ENCODE measurements at regions not wholly inside any gene's neighbourhood (a gene's known extent, or its start where the extent isn't known, plus 50 kb on each side); places are given as distances from the start of the nearest gene placed in this dataset.

DNA sequence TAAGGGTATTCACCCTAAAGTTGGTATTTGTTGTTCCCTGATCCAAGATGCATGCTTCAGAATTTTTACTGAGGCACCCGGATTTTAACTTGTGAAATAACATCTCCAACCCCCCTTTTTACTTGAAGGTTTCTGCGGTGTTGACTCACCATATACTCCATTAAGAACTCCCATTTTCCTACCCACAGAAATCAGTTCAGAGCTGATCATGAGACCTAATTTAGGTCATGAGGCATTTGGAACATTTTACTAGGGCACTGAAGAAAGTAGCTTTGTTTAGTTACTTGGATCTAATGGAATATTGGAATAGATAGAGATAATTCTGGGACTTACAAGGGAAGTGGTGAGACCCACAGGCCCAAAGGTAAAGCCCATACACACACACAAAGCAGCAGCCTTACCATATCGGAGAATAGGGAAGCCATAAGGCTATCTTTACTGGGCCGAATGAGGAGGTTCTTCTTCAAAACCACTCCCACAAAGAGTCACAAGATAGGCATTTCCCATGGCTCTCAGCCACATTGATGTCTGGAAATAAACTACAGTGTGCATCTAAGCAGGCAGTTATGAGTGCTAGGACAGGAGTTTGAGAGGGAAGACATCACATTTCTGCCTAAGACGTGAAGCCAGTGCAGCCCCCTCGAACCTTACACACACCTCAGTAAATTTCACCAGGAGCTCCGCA lies 681.0 kb upstream of the LRRTM4 start:
- DNase-seq (no peak), ATAC-seq (no peak)
- Histone ChIP-seq H3K4me3 (no peak overlapping the region), H3K36me3 (ENCODE audit: low read depth) (no peaks in the 10 kb centered on the region), H3K9me3 (no peaks in the 10 kb centered on the region), H3K4me1 (ENCODE audit: low read depth) (no peaks in the 10 kb centered on the region)
- TF ChIP-seq, protein P1, sequence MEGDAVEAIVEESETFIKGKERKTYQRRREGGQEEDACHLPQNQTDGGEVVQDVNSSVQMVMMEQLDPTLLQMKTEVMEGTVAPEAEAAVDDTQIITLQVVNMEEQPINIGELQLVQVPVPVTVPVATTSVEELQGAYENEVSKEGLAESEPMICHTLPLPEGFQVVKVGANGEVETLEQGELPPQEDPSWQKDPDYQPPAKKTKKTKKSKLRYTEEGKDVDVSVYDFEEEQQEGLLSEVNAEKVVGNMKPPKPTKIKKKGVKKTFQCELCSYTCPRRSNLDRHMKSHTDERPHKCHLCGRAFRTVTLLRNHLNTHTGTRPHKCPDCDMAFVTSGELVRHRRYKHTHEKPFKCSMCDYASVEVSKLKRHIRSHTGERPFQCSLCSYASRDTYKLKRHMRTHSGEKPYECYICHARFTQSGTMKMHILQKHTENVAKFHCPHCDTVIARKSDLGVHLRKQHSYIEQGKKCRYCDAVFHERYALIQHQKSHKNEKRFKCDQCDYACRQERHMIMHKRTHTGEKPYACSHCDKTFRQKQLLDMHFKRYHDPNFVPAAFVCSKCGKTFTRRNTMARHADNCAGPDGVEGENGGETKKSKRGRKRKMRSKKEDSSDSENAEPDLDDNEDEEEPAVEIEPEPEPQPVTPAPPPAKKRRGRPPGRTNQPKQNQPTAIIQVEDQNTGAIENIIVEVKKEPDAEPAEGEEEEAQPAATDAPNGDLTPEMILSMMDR (IDR thresholded peaks at IDR 0.05): no peak
- intact Hi-C loops (cut with DNase I, micrococcal nuclease): no loop called here

DNA sequence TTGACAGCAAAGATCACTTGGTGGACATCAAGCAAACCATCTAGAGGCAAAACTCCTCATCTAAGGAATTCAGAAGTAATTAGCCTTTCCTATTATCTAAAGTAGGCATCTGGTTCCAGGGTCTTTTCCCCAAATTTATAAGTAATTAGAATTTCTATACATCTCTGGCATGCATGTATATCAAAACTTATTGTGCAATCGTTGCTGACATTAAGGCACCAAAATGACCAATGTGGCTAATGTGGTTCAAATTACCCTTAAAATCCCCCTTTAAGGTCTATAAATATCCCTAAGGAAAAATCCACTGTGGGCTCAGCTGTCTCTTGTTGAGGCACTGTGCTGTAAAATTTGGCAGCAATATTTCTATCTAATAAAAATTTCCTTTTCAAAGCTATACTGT lies 695.9 kb upstream of the LRRTM4 start:
- H3K36me3 ChIP-seq (ENCODE audit: low read depth): no peaks in the 10 kb centered on the region
- H3K9me3 ChIP-seq: no peaks in the 10 kb centered on the region
- ATAC-seq: no peak
- no peaks in the 10 kb centered on the region for H3K4me1 ChIP-seq (ENCODE audit: low read depth)
- no peak overlapping the region for H3K4me3 ChIP-seq
- no peak for DNase-seq
- intact Hi-C loops (cut with DNase I, micrococcal nuclease): no loop called here
- TF ChIP-seq, protein P1 (IDR thresholded peaks at IDR 0.05): no peak

DNA sequence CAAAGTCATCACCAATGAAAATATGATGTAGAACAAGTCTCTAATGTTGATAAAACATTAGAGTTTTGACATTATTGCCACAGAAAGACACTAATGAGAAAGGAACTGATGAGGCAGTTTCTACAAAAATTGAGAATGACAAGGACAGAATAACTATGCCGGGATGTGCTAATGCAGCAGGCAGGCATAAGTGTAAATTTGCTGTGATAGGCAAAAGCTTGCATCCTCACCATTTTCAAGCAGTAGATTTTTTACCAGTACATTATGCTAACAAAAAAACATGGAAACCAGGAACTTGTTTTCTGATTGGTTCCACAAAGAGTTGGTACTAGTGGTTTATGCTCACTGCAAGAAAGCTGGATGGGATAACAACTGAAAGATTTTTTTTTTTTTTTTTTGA lies 715.5 kb upstream of the LRRTM4 start:
- H3K4me3 ChIP-seq: no peak overlapping the region
- no peaks in the 10 kb centered on the region for H3K4me1 ChIP-seq (ENCODE audit: low read depth)
- H3K36me3 ChIP-seq (ENCODE audit: low read depth): no peaks in the 10 kb centered on the region
- ATAC-seq (no peak), DNase-seq (no peak)
- TF ChIP-seq, protein P1 (IDR thresholded peaks at IDR 0.05): no peak
- intact Hi-C loops (cut with DNase I, micrococcal nuclease): no loop called here
- no peaks in the 10 kb centered on the region for H3K9me3 ChIP-seq

DNA sequence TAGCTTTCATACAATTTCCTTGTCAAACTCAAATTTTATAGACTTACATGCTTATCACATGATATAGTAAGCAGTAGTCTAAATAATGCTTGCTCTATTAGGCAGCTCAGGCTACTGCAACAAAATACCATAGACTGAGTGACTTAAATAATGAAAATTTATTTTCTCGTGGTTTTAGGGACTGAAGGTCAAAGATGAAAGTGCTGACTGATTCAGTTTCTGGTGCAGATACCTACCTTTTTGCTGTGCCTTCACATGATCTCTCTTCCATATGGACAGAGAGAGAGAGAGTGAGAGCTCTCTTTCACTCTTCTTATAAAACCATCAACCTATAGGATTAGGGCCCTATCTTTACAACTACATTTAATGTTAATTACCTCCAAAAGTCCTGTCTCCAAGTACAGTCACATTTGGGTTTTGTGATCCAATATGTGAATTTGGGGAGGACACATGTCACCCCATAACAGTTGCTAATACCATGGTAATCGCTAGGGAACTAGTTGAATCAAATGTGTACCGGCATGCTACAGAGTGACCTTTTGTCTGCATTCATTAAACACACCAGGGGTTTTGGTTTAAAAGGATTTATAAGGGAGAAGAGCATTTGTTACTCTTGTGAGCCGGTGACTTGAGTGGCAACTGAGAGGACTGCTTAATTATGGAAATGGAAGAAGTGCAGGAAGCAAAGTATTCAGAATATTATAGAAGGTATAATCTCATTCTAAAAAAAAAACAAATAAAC lies 723.4 kb upstream of the LRRTM4 start:
- ATAC-seq: no peak
- DNase-seq: no peak
- no peaks in the 10 kb centered on the region for H3K36me3 ChIP-seq (ENCODE audit: low read depth)
- peaks cover 5% of the 10 kb centered on the region for H3K9me3 ChIP-seq
- TF ChIP-seq, protein P1 (IDR thresholded peaks at IDR 0.05): no peak
- no peak overlapping the region for H3K4me3 ChIP-seq
- intact Hi-C loops (cut with DNase I, micrococcal nuclease): no loop called here
- H3K4me1 ChIP-seq (ENCODE audit: low read depth): no peaks in the 10 kb centered on the region

DNA sequence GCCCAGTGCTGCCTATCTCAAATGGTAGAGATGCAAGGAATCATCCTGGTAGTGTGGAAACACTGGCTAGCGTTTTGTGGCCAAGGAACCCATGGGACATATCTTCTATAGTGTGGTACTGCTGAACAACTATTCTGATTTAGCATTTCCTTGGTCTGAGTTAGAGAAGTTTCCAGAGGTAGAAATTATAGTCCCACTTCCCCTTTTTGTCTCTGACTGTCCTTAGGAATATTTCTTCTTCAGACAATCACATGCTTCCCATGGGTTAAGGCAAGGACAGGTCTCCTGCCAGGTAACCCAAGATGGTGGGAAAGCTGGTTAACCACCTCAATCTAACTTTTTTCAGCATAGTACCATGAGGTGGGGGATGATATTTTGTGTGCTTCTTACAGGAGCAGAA lies 729.5 kb upstream of the LRRTM4 start:
- Histone ChIP-seq H3K36me3 (ENCODE audit: low read depth) (no peaks in the 10 kb centered on the region), H3K9me3 (peaks cover 3% of the 10 kb centered on the region), H3K4me3 (no peak overlapping the region), H3K4me1 (ENCODE audit: low read depth) (no peaks in the 10 kb centered on the region)
- intact Hi-C loops (cut with DNase I, micrococcal nuclease): no loop called here
- TF ChIP-seq, protein P1 (IDR thresholded peaks at IDR 0.05): no peak
- DNase-seq: no peak
- ATAC-seq: no peak
